GM15510 (cell line): ENCODE measurements at regions not wholly inside any gene's neighbourhood (a gene's known extent, or its start where the extent isn't known, plus 50 kb on each side); places are given as distances from the start of the nearest gene placed in this dataset.

ENCODE experiments used
- POLR2A ChIP-seq: IDR thresholded peaks from 3 replicates; pipeline ENCODE4 v1.6.1; 2011; ENCODE audit warnings: borderline replicate concordance; ENCODE audit not compliant: insufficient read length; ENCODE audit errors: extremely low read depth

- no peak for TF ChIP-seq POLR2A
Observed at GRCh38 chr6:3948866-3949265, 99.7 kb downstream of the FAM50B start.

GRCh38 chr6:3949521-3949920 is 100.3 kb downstream of the FAM50B start:
- no peak for TF ChIP-seq POLR2A

DNA sequence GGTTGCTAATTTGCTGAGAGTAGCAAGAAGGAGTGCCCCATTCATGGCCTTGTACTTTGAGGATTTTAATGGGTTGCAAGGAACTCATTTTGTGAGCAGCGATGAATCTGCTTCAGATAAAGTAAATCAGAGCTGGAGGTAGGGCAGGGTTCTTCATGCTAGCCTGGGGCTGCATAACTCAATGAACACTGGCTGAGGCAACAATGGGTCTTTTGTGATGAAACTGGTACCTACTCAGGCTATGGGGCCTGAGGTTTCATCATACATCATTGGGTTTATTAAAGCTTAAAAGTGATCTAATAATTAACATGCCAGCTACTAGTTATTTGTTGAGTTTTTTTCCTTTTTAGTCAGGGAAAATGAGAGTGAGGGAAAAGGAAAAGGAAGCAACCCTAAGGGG is 106.9 kb downstream of the FAM50B start:
- no peak for TF ChIP-seq POLR2A

GRCh38 chr6:3957321-3957720 is 108.1 kb downstream of the FAM50B start:
- no peak for TF ChIP-seq POLR2A

DNA sequence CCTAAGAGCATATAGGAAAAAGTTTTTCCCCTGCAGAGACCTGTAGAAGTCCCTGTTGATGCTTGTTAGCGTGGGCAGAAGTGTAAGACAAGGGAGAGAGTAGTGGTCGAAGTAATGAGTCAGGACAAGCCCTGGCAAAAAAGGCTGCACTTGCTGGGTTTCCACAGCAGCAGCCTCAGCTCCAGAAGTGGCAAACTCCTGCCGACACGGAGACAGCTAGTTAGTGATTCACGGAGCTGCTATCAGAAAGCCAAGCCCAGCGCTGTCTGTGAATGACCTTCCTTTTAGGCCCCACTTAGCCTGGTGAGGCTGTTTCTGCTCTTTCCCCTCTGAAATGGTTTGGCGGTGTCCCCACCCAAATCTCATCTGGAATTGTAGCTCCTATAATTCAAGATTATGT is 109.1 kb downstream of the FAM50B start:
- no peak for TF ChIP-seq POLR2A

GRCh38 chr6:3959385-3959784 is 110.2 kb downstream of the FAM50B start:
- TF ChIP-seq POLR2A = no peak

DNA sequence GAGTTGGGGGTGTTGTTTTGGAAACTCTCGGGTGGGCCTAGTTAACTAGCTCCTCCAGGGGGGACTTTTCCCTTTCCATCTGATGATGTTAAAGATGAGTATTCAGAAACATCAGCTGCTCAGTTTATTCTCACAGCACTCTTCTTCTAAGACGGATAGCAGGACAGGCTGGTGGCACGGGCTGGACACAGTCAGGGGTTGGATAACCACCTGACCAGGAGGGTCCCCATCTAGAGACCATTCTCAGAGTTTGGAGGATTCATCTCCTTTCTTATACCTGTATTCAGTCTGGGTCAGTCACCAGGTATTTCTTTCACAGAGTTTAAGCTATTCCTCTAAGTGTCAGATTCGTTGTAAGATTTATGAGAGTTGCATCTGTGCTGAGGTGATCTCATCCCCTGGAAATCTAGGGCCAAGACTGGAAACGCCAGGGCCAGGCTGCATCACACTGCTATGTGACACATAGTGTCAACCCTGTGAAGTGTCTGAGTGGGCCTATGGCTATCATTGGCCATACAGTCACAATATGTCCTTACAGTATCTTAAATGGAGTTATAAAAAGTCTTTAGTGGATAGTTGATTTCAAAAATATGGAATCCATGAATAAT is 111.7 kb downstream of the FAM50B start:
- TF ChIP-seq POLR2A = no peak

GRCh38 chr6:3961581-3962215 is 112.5 kb downstream of the FAM50B start:
- no peak for TF ChIP-seq POLR2A

GRCh38 chr6:3962291-3963280 is 113.4 kb downstream of the FAM50B start:
- TF ChIP-seq POLR2A = no peak

DNA sequence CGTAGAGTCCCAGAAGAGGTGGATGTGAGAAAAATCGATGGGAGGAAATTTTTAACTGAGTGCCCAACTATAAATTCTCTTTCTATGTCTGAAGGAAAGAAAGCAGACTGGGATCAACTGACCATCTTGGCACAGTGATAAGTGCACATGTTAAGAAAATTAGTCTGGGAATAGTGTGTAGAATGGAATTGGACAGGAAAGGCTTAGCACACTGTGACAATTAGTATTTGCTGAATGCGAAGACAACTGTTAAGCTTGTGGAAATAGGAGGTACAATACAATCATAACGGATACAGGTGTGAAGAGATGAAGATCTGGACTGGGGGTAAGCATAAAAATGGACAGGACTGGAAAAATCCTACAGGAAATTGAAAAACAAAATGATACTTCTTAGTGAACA is 114.3 kb downstream of the FAM50B start:
- TF ChIP-seq POLR2A = no peak

- no peak for TF ChIP-seq POLR2A
Observed at GRCh38 chr6:3965071-3965718, 113.7 kb downstream of the FAM217A start.

DNA sequence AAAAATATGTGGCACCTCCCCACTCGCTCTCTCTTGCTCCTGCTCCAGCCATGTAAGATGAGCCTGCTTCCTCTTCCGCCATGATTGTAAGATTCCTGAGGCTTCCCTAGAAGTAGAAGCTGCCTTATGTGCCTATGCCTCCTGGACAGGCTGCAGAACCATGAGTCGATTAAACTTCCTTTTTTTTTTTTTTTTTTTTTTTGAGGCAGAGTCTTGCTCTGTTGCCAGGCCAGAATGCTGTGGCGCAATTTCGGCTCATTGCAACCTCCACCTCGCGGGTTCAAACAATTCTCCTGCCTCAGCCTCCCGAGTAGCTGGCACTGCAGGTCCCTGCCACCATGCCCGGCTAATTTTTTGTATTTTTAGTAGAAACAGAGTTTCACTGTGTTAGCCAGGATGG is 112.5 kb downstream of the FAM217A start:
- TF ChIP-seq POLR2A = no peak

GRCh38 chr6:3970097-3970496 is 108.8 kb downstream of the FAM217A start:
- TF ChIP-seq POLR2A = no peak

DNA sequence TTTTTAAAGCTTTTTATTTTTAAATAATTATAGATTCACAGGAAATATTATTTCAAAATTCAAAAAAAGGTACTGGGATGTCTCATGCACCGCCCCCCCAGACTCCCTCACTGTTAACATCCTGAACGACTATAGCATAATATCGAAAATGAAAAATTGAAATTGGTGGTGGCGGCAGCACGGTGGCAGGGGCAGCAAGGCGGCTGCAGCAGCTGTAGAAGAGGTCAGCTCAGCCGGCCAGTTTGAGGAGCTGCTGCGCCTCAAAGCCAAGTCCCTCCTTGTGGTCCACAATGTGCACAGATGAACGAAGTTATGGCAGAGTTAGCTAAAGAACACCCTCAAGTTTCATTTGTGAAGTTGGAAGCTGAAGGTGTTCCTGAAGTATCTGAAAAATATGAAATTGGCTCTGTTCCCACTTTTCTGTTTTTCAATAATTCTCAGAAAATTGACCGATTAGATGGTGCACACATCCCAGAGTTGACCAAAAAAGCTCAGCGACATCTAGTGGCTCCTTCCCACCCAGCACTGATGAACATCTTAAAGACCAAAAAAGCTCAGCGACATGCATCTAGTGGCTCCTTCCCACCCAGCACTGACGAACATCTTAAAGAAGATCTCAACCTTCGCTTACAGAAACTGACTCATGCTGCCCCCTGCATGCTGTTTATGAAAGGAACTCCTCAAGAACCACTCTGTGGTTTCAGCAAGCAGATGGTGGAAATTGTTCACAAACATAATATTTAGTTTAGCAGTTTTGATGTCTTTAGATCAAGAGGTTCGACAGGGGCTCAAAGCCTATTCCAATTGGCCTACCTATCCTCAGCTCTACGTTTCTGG is 100.8 kb downstream of the FAM217A start:
- TF ChIP-seq POLR2A = no peak
